Loucy (cell line): ENCODE measurements at regions not wholly inside any gene's neighbourhood (a gene's known extent, or its start where the extent isn't known, plus 50 kb on each side); places are given as distances from the start of the nearest gene placed in this dataset.

Experiments used
- H2AFZ ChIP-seq: fragments of 200-600 bp; sonication (generic); 2 replicates; pipeline ENCODE4 v1.6.0; 2016; ENCODE audit warnings: antibody characterized with exemption, mild to moderate bottlenecking, low read length, moderate library complexity
- H3F3A ChIP-seq: fragments of 200-600 bp; 2 replicates; pipeline ENCODE4 v1.6.0; 2016; ENCODE audit warnings: antibody characterized with exemption, low read depth, mild to moderate bottlenecking
- H3K27me3 ChIP-seq: fragments of 200-600 bp; sonication (generic); 2 replicates; pipeline ENCODE4 v1.6.1; 2014; ENCODE audit warnings: low read length, mild to moderate bottlenecking; ENCODE audit not compliant: insufficient read depth, poor library complexity, severe bottlenecking
- H3K36me3 ChIP-seq: fragments of 200-600 bp; sonication (generic); 2 replicates; pipeline ENCODE4 v1.6.1; 2016; ENCODE audit warnings: low read length; ENCODE audit not compliant: insufficient read depth
- H3K4me1 ChIP-seq: fragments of 200-600 bp; sonication (generic); 2 replicates; pipeline ENCODE4 v1.5.1; 2014; ENCODE audit warnings: low read length, mild to moderate bottlenecking; ENCODE audit not compliant: insufficient read depth, poor library complexity, severe bottlenecking
- H3K4me2 ChIP-seq: fragments of 200-600 bp; sonication (generic); 2 replicates; pipeline ENCODE4 v1.6.0; 2014; ENCODE audit warnings: antibody characterized with exemption, low read length, low read depth, mild to moderate bottlenecking; ENCODE audit not compliant: poor library complexity, severe bottlenecking
- H3K4me3 ChIP-seq: fragments of 200-600 bp; sonication (generic); 2 replicates; pipeline ENCODE4 v1.5.1; 2014; ENCODE audit warnings: low read length, mild to moderate bottlenecking, mixed read lengths; ENCODE audit not compliant: poor library complexity, severe bottlenecking
- H3K79me2 ChIP-seq: fragments of 200-600 bp; sonication (generic); 2 replicates; pipeline ENCODE4 v1.6.1; 2014; ENCODE audit warnings: low read length; ENCODE audit not compliant: insufficient read depth
- H3K9ac ChIP-seq: fragments of 200-600 bp; sonication (generic); 2 replicates; pipeline ENCODE4 v1.6.0; 2014; ENCODE audit warnings: mild to moderate bottlenecking, low read depth, low read length, moderate library complexity; ENCODE audit not compliant: poor library complexity, severe bottlenecking
- H3K9me2 ChIP-seq: fragments of 200-600 bp; sonication (generic); replicated peaks from 2 replicates; pipeline ENCODE4 v1.6.1; 2016; ENCODE audit warnings: low read depth, low read length, mixed read lengths
- H3K9me3 ChIP-seq: fragments of 200-600 bp; sonication (generic); 2 replicates; pipeline ENCODE4 v1.6.1; 2014; ENCODE audit warnings: mild to moderate bottlenecking, antibody characterized with exemption, low read length, low read depth; ENCODE audit not compliant: insufficient read depth
- H4K20me1 ChIP-seq: fragments of 200-600 bp; sonication (generic); 2 replicates; pipeline ENCODE4 v1.6.0; 2014; ENCODE audit warnings: antibody characterized with exemption, low read length, mild to moderate bottlenecking; ENCODE audit not compliant: insufficient read depth, poor library complexity, severe bottlenecking
- EZH2phosphoT487 ChIP-seq: fragments of 200-600 bp; IDR thresholded peaks from 2 replicates; pipeline ENCODE4 v1.6.1; 2018; ENCODE audit warnings: antibody characterized with exemption, mild to moderate bottlenecking, moderate library complexity, borderline replicate concordance
- TF ChIP-seq, protein P1 (sequence below): fragments of 200-600 bp; sonication (generic); conservative IDR thresholded peaks from 2 replicates; pipeline ENCODE4 v1.5.1; 2014; ENCODE audit warnings: mild to moderate bottlenecking, antibody characterized with exemption, low read length

DNA sequence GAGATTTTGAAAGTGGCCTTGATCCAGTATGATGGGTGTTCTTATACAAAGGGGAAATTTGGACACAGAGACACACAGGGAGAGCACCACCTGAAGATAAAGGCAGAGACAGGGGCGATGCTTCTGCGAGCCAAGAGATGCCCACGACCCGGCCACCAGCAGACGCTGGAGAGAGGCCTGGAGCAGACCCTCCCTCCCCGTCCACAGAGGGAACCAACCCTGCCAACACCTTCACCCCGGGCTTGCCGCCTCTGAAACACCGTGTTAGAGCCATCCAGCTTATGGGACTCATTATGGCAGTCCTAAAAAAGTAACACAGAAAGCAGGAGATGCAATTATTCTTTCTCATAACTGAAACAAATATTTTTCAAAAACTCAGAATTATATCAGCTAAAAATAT lies 303.3 kb upstream of the SHH start:
- no peak overlapping the region for H3K4me3 ChIP-seq
- H2AFZ ChIP-seq: no peak overlapping the region
- H3K36me3 ChIP-seq: no peaks in the 10 kb centered on the region
- H3F3A ChIP-seq: no peaks in the 10 kb centered on the region
- H3K9ac ChIP-seq: no peak overlapping the region
- no peaks in the 10 kb centered on the region for H4K20me1 ChIP-seq
- no peaks in the 10 kb centered on the region for H3K9me2 ChIP-seq
- no peak for TF ChIP-seq EZH2phosphoT487
- TF ChIP-seq, protein P1, sequence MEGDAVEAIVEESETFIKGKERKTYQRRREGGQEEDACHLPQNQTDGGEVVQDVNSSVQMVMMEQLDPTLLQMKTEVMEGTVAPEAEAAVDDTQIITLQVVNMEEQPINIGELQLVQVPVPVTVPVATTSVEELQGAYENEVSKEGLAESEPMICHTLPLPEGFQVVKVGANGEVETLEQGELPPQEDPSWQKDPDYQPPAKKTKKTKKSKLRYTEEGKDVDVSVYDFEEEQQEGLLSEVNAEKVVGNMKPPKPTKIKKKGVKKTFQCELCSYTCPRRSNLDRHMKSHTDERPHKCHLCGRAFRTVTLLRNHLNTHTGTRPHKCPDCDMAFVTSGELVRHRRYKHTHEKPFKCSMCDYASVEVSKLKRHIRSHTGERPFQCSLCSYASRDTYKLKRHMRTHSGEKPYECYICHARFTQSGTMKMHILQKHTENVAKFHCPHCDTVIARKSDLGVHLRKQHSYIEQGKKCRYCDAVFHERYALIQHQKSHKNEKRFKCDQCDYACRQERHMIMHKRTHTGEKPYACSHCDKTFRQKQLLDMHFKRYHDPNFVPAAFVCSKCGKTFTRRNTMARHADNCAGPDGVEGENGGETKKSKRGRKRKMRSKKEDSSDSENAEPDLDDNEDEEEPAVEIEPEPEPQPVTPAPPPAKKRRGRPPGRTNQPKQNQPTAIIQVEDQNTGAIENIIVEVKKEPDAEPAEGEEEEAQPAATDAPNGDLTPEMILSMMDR: no peak
- H3K27me3 ChIP-seq: no peaks in the 10 kb centered on the region
- no peak overlapping the region for H3K4me2 ChIP-seq
- no peaks in the 10 kb centered on the region for H3K79me2 ChIP-seq
- no peaks in the 10 kb centered on the region for H3K9me3 ChIP-seq
- H3K4me1 ChIP-seq: no peaks in the 10 kb centered on the region

DNA sequence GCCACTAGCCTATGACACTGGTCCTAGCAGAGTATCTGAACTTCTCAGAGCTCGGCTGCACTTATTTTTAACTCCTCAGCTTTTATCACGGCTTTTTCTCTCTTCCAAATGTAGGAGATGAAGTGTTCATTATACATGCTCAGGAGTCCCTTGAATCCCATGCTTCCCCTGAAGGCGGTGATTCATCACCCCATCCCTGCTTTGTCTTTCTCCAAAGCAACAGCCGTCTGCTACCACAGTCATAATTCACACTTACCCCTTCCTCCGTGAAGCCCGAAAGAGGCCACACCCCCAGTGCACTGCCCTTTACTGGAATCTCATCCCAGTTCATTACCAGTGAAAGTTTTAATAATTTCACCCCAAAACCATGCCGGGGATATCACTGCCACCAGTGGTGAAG lies 301.5 kb upstream of the SHH start:
- Histone ChIP-seq H3K36me3 (no peaks in the 10 kb centered on the region), H3K9me3 (no peaks in the 10 kb centered on the region), H3K4me2 (no peak overlapping the region), H3K4me3 (no peak overlapping the region), H2AFZ (no peak overlapping the region), H4K20me1 (no peaks in the 10 kb centered on the region), H3K79me2 (no peaks in the 10 kb centered on the region), H3F3A (no peaks in the 10 kb centered on the region), H3K9me2 (no peaks in the 10 kb centered on the region), H3K4me1 (no peaks in the 10 kb centered on the region), H3K9ac (no peak overlapping the region), H3K27me3 (no peaks in the 10 kb centered on the region)
- no peak for TF ChIP-seq EZH2phosphoT487

DNA sequence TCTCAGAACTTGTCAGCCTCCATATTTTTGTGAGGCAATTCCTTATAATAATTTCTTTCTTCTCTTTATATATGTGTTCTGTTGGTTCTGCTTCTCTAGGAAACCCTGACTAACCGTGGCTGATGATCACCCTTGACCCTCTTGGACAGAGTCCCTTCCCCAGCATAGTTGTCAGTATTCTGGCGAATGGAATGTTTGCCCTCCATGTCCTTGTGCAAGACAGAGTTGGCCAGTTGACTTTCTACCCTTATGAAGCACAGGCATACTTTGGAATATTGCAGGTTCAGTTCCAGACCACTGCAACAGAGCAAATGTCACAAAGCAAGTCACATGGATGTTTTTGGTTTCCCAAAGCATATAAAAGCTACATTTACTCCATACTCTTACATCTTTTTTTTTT lies 297.7 kb upstream of the SHH start:
- H3K4me1 ChIP-seq: no peaks in the 10 kb centered on the region
- H4K20me1 ChIP-seq: no peaks in the 10 kb centered on the region
- H3F3A ChIP-seq: no peaks in the 10 kb centered on the region
- no peaks in the 10 kb centered on the region for H3K27me3 ChIP-seq
- TF ChIP-seq, protein P1: no peak
- no peak for TF ChIP-seq EZH2phosphoT487
- H3K79me2 ChIP-seq: no peaks in the 10 kb centered on the region
- H3K36me3 ChIP-seq: no peaks in the 10 kb centered on the region
- H3K9ac ChIP-seq: no peak overlapping the region
- H3K4me2 ChIP-seq: no peak overlapping the region
- no peak overlapping the region for H2AFZ ChIP-seq
- H3K4me3 ChIP-seq: no peak overlapping the region
- no peaks in the 10 kb centered on the region for H3K9me2 ChIP-seq
- no peaks in the 10 kb centered on the region; the same call in 1 of the 2 replicates for H3K9me3 ChIP-seq

DNA sequence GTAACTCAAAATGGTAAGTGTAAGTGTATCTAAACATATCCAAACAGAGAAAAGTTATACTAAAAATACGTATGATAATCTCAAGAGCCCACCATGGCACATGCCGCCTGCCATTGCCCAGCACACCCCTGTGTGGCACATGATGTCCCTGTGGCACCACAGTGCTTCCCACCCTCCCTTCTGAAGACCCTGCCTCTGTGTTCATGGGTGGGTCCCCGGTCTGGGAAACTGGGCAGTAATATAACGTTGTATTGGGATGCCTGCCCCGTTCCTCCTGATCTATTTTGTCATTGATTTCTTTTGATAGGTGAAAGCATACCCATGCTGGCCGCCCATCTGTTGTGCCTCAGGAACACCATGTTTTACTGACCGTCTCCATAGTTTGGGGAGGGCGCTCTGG lies 296.8 kb upstream of the SHH start:
- Histone ChIP-seq H3K4me3 (no peak overlapping the region), H3K27me3 (no peaks in the 10 kb centered on the region), H3K9ac (no peak overlapping the region)

More for the DNA sequence above, 296.8 kb upstream of the SHH start:
- Histone ChIP-seq H2AFZ (no peak overlapping the region), H3F3A (no peaks in the 10 kb centered on the region), H3K79me2 (no peaks in the 10 kb centered on the region), H4K20me1 (no peaks in the 10 kb centered on the region), H3K9me2 (no peaks in the 10 kb centered on the region), H3K9me3 (no peaks in the 10 kb centered on the region; the same call in 1 of the 2 replicates), H3K4me1 (no peaks in the 10 kb centered on the region), H3K36me3 (no peaks in the 10 kb centered on the region), H3K4me2 (no peak overlapping the region)
- TF ChIP-seq, protein P1: no peak
- TF ChIP-seq EZH2phosphoT487: no peak
